HG03175 (cell line): ENCODE measurements at regions not wholly inside any gene's neighbourhood (a gene's known extent, or its start where the extent isn't known, plus 50 kb on each side); places are given as distances from the start of the nearest gene placed in this dataset.

ENCODE experiments used
- ATAC-seq: cut with Tn5 transposase; IDR thresholded peaks from one replicate; pipeline ENCODE4 v1.9.1; 2021; ENCODE audit warnings: mild to moderate bottlenecking, moderate library complexity; ENCODE audit not compliant: unreplicated experiment

DNA sequence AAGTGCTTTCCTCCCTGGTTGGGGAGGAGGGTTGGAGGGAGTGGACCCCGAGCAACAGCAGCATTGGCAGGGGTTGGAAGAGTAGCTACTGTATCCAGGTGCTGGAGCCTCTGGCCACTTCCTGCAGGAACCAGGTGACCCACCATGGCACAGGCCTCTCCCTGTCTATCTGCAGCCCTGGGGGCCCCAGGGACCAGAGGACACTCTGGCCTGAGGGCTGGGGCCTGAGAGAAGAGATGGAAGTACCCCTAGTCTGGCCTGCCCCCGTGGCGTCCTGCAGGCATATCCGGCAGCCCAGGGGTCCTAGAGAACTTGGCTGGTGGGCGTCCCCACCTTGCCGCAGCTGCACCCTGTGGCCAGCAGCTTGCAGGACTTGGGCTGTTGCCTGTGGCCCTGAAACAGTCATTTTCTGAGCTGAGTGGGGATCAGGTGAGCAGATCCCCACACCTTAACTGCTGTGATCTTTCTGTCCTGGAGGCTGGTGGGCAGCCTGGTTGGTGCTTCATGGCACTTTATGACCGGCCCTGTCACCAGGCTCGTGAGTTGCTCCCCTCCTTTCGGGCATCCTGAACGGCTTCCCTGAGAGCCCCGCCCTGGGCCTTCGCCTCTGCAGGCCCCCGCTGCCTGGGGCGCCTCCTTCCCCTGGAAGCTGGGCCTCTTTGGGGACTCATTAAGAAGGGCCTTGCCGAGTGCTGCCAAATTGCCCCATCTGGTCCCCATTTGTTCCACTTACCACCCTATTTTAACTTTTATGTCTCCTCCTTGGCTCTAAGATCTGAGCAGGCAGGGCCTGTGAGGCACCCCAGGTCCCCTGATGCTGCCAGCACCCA is 298.6 kb downstream of the SEC14L1 start:
- no peak for ATAC-seq

DNA sequence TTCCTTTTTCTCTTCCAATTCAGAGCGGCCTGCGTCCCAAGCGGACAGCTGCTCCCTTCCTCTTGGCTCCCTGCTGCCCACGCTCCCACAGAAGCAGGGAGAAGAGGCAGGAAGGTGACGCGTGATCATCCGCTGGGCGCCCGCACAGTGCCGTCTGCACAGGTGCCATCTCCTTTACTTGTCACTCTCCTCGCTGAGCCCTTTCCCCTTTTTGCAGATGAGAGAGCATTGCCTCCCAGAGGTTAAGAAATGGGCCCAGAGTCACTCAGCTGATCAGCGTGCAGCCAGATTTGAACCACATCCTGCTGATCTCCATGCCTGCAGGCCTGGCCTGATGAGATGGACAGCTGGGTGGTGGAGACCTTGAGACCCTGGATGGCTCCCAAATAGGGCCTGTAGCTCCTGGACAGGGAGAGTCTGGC is 299.8 kb downstream of the SEC14L1 start:
- ATAC-seq, result no peak

DNA sequence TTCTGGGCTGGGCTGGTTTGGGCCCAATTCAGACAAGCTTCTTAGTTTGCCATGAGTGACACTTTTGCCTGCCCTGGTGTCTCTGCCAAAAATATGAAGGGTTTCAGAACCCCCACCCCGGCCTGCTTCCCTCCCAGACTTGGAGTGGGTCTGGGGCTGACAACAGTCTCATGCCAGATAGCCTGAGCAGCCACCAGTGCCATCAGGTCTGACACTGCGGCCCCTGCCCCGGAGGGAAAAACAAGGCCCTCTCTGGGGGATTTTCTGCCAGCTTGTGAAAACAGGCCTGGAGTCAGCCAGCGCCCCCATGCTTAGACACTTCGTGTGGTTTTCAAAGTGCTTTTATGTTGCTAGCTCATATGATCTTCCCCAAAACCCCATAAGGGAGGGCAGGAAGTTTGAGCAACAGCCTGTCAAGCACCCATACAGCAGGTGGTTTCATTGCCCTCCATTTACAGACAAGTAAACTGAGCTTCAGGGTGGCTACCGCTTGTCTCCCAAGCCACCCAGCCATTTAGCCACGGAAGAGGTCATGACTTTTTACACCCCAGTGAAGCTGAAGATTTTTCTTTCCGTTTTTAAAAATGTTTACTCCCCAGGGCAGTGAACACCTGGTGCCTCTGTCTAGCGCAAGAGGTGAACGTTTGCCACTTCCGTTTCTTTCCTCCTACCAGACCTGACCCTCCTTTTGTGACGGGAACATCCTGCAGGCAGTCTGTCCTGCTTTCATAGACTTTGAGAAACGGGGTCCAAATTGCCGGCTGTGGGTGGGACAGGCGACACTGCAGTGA is 300.6 kb downstream of the SEC14L1 start:
- ATAC-seq, result peak; percentile 49

DNA sequence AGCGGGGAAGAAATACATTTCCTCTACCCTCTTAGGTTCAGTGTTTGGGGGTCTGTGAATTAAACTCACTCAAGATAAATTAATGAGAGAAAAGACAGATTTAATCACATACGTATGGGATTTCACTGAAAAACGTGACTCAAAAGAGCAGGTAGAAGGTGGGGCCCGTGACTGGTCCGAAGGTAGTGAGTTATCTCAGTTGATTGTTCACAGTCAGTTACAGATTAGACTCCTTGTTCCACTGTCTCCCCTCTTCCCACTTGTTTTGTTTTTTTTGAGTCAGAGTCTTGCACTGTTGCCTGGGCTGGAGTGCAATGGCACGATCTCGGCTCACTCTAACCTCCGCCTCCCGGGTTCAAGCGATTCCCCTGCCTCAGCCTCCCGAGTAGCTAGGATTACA is 301.2 kb downstream of the SEC14L1 start:
- no peak for ATAC-seq

DNA sequence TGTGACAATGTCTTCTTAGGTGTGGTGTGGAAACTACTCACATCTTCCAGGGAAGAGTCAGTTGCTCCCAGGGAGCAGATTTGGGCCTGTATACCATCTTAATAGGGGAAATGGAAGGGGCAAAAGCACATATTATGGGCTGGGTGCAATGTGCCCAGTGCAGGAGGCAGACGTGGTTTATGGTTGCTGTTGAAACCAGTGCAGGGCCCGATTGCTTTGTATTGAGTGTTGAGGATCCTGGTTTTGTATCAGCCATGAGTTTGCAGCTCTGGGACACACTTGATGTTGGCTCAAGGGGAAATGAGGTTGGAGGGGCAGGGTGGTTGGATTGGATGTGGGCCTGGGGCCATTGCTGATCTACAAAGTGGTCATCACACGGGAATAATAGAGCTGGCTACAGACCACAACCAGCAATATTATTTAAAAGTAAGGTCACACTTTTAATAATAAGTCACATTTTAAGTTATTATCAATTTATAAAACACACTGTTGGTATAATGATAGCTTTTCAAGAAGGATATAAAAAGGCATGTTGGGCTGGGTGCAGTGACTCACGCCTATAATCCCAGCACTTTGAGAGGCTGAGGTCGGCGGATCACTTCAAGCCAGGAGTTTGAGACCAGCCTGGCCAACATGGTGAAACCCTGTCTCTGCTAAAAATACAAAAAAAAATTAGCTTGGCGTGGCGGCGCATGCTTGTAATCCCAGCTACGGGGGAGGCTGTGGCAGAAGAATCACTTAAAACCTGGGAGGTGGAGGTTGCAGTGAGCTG is 302.4 kb downstream of the SEC14L1 start:
- no peak for ATAC-seq

DNA sequence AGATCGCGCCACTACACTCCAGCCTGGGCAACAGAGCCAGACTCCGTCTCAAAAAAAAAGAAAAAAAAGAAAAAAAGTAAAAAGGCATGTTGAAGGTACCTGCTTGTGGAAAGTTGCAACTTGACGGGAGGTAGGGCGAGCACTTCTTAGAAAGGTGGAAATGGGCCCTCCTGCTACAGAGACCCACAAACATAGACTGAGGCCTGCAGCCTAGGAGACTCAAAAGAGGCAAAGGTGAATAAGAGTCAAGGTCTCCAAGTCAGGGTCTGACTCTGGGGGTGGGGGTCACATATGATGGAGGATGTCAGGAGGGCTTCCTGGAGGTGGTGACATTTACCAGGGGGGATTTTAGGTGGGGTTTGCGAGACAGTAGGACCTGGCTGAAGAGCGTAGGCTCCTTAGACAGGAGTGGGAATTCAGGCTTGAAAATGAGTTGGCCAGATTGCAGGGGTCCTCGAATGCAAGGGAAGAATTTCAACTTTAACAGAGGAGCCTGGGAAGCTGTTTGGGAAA is 303.0 kb downstream of the SEC14L1 start:
- no peak for ATAC-seq

DNA sequence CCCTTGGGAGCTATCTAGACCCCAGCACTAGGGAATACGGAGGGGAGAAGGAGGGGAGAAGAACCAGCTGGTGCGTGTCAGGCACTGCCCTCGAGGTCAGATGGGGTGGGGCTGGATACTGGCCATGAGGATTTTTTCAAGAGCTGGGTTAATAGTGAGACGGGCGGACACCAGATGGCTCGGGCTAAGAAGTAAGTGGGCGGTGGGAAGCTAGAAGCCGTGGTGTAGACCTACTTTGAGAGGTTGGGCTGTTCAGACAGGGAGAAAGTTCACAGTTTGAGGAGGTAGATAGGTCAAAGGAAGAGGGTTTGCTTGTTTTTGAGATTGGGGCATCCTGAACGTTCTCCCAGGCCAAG is 303.8 kb downstream of the SEC14L1 start:
- peak; percentile 5 for ATAC-seq

DNA sequence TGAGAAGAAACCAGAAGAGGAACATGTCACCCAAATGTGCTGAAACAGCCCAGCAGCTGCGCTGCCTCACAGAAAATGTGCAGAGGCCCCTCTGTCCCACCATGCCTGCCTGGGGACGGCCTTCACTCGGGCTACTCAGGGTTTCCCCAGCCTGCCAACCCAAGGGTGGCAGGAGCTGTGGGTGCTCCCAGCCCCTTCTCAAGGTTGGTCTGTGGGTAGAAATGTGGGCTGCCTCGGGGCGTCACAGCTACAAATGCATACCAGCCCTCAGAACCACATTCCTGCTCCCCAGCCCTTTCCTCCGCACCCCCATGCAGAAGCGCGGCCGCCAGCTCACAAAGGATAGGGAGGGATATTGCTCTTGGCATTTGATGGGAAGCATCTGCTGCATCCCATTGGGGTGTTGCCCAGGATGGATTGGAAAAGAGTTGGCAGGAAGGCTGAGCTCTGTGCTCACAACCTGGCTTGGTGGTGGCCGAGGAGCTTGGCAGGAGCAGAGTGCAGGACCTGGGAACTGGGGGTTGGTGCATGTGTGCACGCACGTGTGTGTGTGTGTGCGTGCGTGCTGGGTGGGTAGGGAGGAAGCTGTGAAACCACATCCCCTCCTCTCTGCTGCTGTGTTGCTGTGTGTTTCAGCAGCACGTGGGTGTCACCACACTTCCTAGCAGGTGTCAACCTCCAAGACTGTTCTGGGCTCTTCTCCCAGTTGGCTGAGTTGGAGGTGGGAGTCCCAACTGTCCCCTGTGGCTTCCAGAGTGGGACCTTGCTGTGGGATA is 304.4 kb downstream of the SEC14L1 start:
- ATAC-seq, result peak; percentile 34

DNA sequence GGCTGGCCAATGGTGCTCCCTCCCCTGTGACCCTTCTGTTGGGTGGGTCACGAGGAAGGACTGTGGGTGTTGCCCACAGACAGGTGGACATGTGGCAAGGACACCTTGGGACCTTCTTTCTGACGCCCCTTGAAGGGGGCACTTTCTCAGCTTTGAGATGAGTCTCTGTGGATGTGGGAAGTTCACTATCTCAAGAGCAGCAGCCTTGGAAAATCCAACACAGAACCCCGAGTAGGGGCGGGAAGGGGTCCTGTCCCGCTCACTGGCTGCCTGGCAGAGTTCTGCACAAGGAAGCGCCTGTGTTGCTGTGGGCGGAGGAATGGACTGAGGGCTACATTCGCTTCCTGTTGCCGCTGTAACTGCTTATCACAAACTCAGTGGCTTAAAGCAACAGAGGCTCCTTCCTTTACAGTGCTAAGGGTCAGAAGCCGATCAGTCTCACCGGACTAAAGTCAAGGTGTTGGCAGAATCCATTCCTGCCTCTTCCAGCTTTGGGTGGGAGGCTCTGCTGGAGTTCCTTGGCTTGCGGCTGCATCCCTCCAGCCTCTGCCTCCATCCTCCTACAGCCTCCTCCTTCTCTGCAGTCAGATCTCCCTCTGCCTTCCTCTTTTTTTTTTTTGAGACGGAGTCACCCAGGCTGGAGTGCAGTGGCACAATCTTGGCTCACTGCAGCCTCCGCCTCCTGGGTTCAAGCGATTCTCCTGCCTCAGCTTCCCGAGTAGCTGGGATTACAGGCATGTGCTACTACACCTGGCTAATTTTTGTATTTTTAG is 305.2 kb downstream of the SEC14L1 start:
- ATAC-seq, result peak; percentile 36

DNA sequence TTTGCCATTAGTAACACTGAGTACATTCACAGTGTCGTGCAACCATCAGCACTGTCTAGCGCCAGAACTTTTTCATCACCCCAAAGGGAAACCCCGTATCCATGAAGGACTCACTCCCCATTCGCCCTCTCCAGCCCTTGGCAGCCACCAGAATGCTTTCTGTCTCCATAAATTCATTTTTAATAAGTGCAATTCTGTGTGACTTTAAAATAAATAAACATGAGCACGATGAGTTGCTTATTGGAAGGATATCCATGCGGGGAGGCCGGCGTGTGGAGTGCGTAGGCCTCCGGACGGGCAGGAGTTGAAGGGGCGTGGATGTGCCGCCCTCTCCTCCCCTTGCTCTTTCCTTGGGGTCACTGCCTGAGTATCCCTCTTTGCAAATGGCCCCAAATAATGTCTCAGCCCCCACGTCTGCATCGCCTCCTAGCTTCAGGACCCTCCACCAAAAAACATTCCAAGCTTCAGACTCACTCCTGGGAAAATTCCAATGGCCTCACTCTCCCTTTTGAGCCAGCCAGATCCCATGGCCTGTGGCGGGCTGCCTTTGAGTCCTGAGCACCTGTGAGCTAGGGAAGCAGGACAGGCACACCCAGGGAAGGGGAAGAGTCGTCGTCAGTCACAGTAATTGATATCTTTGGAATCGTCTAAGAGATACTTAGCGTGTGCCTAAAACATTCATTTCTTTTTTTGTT is 306.3 kb downstream of the SEC14L1 start:
- no peak for ATAC-seq

DNA sequence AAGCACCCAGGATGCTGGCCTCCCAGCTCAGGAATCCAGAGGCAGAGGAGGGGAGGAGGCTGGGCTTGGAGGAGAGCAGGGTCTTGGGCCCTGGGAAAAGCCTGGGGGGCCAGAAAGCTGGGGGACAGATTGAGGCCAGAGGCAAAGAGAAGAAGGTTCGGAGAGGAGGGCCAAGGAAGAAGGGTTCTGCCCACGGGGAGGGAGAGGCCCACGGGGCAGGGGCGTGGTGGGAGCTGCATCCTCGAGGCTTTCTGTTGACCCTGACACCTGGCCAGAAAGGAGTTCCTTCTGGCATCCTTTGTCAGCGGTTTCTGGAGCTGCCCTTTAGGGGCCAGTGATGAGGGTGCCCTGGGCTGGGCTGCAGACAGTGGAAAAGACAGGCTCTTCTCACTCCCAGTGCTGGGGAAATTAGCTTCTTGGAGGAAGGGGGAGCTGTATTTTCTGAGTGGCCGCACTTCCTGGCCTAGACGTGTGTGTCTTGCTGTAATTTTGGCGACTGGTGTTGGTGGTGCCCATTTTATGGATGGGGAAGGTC is 308.7 kb downstream of the SEC14L1 start:
- no peak for ATAC-seq

DNA sequence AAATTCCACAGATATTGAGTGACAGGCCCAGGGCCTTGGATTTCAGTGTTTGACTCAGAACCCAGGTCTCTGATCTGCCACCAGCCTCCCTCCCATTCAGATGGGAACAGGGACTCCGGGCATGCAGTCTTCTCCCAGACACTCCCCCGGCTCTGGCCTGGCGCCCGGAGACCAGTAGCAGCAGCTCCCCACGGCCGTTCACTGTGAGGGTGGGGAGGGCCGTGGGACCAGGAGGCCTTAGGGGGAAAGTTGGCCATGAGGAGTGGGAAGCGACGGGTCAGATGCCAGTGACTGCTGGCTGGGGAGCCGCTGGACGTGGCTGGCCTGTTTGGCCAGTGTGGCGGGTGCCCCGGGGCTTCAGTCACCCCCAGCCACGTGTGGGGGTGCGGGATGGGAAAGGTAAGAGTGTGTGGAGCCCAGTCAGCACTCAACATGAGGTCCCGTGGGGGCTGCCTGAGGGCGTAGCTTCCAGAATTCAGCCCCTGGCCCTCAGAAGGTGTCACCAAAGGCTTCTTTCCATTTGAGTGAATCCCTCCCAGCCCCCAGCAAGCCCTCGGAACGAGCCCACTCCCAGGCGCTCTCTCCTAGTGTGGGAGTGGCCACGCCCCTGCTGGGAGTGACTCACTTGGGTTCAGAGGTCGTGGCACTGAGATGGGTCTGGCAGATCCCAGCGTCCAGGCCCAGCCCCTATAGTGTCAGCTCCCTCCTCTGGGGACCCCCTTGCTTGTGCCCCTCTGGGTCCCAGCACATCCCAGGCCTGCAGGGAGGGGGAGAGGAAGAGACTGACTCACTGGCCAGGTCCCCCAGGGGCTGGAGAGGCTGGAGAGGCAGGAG is 309.4 kb downstream of the SEC14L1 start:
- ATAC-seq, result no peak

DNA sequence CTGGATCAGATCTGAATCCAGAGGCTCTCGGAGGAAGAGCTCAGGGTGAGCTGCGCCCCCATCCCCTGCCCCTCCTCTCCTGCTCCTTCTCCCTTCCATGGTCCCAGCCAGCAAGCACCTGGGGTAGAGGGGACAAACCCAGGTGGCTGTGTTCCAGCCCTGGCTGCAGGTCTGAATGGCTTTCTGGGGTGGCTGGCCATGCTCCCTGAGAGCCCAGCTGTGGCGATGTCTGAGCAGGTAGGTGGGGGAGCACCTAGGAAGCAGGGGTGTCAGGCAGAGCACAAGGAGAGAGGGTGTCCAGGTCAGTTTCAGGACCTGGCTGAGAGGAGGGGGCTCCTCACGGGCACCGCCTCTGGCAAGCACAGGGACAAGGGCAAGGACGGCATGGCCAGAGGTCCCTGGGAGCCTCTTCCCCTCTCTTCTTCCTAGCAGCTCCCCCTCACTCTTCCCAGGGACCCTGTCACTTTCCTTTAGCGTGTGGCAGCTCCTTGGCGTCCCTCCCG is 310.0 kb downstream of the SEC14L1 start:
- no peak for ATAC-seq

DNA sequence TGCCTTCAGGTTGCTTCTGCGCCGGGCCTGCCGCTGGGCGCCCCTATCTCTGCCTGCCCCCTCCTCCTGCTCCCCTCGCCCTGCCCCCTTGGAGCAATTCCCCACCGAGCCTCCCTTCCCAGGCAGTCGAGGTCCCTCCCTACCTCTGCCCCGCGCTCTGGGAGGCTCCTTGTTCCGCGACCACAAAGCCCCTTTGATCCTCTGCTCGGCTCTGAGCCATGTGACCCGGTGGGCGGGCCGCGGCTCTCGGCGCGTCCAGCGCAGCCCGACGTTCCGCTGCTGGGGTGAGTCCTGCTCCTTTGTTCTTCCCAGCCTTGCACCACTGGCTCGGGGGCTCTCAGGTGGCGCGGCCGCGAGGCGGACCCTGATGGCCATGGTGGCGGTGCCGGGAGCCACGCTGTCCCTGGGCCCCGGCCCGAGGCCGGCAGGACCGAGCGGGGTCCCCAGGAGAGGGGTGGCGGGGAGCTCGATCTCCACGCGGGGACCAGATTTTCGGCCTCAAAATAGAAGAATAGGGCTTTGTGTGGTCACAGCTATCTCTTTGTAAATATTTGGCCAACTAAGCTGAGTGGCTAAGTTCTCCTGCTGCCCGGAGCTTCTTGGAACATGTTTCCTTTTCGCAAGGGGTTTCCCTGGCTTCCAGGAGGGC is 310.6 kb downstream of the SEC14L1 start:
- ATAC-seq, result no peak

DNA sequence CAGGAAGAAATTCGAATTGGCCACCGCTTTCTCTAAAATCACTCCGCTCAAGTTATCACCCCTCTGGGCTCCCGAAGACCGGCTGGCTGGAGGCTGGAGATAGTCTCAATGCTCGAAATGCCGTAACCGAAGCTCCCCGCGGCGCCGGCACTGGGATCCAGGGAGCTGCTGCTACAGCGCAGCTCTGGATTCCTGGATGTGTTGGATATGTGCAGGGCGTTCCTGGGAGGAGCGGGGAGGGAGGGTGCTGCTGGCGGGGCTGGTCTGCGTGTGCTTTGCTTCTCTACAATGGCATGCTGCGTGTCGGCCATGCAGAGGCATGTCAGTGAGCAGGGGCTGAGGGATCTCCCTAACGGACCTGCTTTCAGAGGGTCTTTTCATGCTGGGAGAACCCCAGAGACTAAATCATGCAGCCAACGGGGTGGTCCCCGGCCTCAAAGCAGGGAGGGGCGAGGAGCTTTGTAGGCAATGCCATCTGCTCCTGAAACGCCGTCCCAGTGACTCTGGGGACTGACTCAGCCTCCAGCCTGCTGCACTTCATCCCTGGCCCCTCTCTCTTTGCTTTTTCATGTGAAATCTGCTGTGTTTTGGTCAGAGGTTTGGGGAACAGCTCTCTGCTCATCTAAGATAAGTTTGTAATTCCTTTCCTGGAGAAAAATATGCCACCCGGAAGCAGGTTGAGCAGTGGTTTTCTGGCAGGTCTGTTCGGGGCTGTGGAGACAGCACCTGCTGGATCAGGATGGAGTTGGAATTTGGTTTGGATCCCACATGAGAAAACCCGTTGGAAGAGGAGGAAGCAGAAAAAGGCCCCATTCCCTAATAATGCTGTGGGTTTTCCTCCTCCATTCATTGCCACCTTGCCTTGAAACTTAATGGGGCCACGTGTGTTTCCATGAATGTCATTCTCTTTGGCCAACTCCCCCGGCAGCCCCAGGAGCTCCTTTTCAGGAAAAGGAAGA is 311.4 kb downstream of the SEC14L1 start:
- ATAC-seq, result no peak

DNA sequence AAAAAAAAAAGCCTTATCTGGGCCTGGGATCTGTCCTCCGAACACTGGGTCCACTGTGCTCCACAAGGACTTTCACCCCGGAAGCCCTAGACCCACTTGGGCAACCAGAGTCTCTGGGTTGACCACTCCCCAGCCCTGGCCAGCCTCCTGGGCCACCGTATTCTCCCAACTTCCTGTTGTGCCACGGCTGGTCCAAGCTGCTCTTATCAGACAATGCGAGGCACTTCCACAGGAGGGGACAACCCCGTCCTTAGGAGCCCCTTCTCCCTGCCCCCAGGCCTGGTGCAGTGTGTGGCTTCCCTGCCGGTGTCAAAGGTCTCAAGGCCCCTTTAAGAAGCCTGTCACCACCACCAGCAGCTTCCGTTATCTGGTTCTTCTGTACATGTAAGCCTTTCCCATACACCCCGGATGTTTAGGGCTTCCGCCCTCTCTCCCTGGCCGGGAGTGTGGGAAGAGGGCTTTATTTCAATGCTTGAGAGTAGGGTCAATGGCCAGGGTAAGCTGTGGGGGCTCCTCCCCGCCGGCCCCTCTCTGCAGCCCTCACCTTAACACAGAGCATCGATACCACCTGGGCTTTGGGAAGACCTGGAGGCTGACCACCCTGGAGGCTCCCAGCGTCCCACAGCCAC is 313.0 kb downstream of the SEC14L1 start:
- no peak for ATAC-seq
